ENCODE measurements at regions not wholly inside any gene's neighbourhood (a gene's known extent, or its start where the extent isn't known, plus 50 kb on each side); places are given as distances from the start of the nearest gene placed in this dataset.

DNA sequence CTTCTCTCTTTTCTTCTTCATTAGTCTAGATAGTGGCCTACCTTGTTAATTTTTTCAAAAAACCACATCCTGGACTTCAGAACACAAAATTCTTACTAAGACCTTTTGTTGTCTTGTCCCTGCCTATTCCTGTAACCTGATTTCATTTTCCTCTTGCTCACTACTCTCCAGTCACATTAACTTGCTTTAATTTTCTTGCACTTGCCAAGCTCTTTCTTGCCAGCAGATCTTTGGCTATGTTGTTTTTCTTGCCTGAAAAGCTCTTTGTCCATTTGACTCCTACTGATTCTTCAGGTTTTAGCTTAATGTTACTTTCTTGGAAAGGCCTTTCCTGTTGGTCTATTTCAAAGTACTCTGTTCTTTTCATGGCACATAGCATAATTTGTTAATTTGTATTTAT lies 356.8 kb downstream of the OSTF1 start:
- no peaks in the 10 kb centered on the region for H3F3A ChIP-seq (ENCODE audit: insufficient read depth, low read length, poor library complexity, severe bottlenecking)
- H3K36me3 ChIP-seq (ENCODE audit: insufficient read depth, low read length) = no peaks in the 10 kb centered on the region
- no peaks in the 10 kb centered on the region for H3K9me2 ChIP-seq (ENCODE audit: insufficient read depth, low read length)
- H3K9ac ChIP-seq (ENCODE audit: low read length) = no peak overlapping the region
- no peaks in the 10 kb centered on the region for H3K79me2 ChIP-seq (replicated peaks; ENCODE audit: insufficient read depth, low read length)
- no peak overlapping the region for H3K4me3 ChIP-seq (ENCODE audit: low read length)
- H3K9me3 ChIP-seq (ENCODE audit: low read length) = no peaks in the 10 kb centered on the region
- TF ChIP-seq RAD21 (conservative IDR thresholded peaks at IDR 0.05) = no peak
- TF ChIP-seq POLR2AphosphoS5 (IDR thresholded peaks at IDR 0.05) = no peak
- no peak overlapping the region for H3K27ac ChIP-seq (ENCODE audit: low read length)
- H4K20me1 ChIP-seq (ENCODE audit: insufficient read depth) = no peaks in the 10 kb centered on the region
- no peak overlapping the region for H2AFZ ChIP-seq (ENCODE audit: low read depth, low read length)
- H3K4me2 ChIP-seq (ENCODE audit: low read length) = no peak overlapping the region
- H3K27me3 ChIP-seq (ENCODE audit: insufficient read depth, low read depth, low read length) = no peaks in the 10 kb centered on the region

- H3K27ac ChIP-seq (ENCODE audit: low read length) = no peak overlapping the region
- no peak overlapping the region for H3K4me2 ChIP-seq (ENCODE audit: low read length)
- H3K27me3 ChIP-seq (ENCODE audit: insufficient read depth, low read depth, low read length) = no peaks in the 10 kb centered on the region
- no peak overlapping the region for H2AFZ ChIP-seq (ENCODE audit: low read depth, low read length)
- H3K9ac ChIP-seq (ENCODE audit: low read length) = no peak overlapping the region
- no peaks in the 10 kb centered on the region for H3K36me3 ChIP-seq (ENCODE audit: insufficient read depth, low read length)
- H3K9me3 ChIP-seq (ENCODE audit: low read length) = no peaks in the 10 kb centered on the region
- no peak overlapping the region for H3K4me3 ChIP-seq (ENCODE audit: low read length)
- TF ChIP-seq SMC3 (conservative IDR thresholded peaks at IDR 0.05; ENCODE audit: poor library complexity) (no peak), EP300 (conservative IDR thresholded peaks at IDR 0.05; ENCODE audit: poor library complexity, severe bottlenecking) (no peak), CTCF (IDR thresholded peaks at IDR 0.05; ENCODE audit: poor library complexity, severe bottlenecking) (no peak), EZH2 (IDR thresholded peaks at IDR 0.05; ENCODE audit: borderline replicate concordance, insufficient read depth, low read length, poor library complexity, severe bottlenecking) (no peak)
- H3K79me2 ChIP-seq (replicated peaks; ENCODE audit: insufficient read depth, low read length) = no peaks in the 10 kb centered on the region
- no peaks in the 10 kb centered on the region for H4K20me1 ChIP-seq (ENCODE audit: insufficient read depth)
- H3K9me2 ChIP-seq (ENCODE audit: insufficient read depth, low read length) = no peaks in the 10 kb centered on the region
- H3F3A ChIP-seq (ENCODE audit: insufficient read depth, low read length, poor library complexity, severe bottlenecking) = no peaks in the 10 kb centered on the region
Observed at GRCh38 chr9:75447281-75447680, 359.0 kb downstream of the OSTF1 start.

DNA sequence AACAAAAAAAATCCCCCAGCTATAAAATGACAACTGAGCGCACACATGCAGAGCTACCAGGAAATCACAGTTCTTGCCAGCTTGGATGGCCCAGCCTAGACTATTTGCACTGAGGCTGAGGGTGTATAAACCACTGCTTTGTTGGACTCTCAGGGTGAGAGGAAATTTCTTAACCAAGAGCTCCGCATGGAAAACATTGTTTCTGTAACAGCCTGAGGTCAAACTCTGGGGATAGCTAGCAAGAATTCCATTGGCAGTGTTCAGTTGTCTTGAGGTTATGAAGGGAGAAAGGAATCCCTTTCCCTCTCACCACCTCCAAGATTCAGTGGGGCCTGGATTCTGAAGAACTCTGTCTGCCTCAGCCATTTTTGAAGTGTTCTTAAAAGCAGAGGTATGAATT lies 360.0 kb downstream of the OSTF1 start:
- H3K9me2 ChIP-seq (ENCODE audit: insufficient read depth, low read length) = no peaks in the 10 kb centered on the region
- no peaks in the 10 kb centered on the region for H4K20me1 ChIP-seq (ENCODE audit: insufficient read depth)
- no peak overlapping the region for H2AFZ ChIP-seq (ENCODE audit: low read depth, low read length)
- H3F3A ChIP-seq (ENCODE audit: insufficient read depth, low read length, poor library complexity, severe bottlenecking) = no peaks in the 10 kb centered on the region
- H3K27ac ChIP-seq (ENCODE audit: low read length) = no peak overlapping the region
- no peak for TF ChIP-seq EP300 (conservative IDR thresholded peaks at IDR 0.05; ENCODE audit: poor library complexity, severe bottlenecking)
- TF ChIP-seq RAD21 (conservative IDR thresholded peaks at IDR 0.05) = no peak
- TF ChIP-seq SMC3 (conservative IDR thresholded peaks at IDR 0.05; ENCODE audit: poor library complexity) = no peak
- no peak for TF ChIP-seq MXI1 (conservative IDR thresholded peaks at IDR 0.05; ENCODE audit: poor library complexity, severe bottlenecking)
- TF ChIP-seq CTCF (IDR thresholded peaks at IDR 0.05; ENCODE audit: poor library complexity, severe bottlenecking) = no peak
- no peak for TF ChIP-seq EZH2 (IDR thresholded peaks at IDR 0.05; ENCODE audit: borderline replicate concordance, insufficient read depth, low read length, poor library complexity, severe bottlenecking)
- TF ChIP-seq, protein P1, sequence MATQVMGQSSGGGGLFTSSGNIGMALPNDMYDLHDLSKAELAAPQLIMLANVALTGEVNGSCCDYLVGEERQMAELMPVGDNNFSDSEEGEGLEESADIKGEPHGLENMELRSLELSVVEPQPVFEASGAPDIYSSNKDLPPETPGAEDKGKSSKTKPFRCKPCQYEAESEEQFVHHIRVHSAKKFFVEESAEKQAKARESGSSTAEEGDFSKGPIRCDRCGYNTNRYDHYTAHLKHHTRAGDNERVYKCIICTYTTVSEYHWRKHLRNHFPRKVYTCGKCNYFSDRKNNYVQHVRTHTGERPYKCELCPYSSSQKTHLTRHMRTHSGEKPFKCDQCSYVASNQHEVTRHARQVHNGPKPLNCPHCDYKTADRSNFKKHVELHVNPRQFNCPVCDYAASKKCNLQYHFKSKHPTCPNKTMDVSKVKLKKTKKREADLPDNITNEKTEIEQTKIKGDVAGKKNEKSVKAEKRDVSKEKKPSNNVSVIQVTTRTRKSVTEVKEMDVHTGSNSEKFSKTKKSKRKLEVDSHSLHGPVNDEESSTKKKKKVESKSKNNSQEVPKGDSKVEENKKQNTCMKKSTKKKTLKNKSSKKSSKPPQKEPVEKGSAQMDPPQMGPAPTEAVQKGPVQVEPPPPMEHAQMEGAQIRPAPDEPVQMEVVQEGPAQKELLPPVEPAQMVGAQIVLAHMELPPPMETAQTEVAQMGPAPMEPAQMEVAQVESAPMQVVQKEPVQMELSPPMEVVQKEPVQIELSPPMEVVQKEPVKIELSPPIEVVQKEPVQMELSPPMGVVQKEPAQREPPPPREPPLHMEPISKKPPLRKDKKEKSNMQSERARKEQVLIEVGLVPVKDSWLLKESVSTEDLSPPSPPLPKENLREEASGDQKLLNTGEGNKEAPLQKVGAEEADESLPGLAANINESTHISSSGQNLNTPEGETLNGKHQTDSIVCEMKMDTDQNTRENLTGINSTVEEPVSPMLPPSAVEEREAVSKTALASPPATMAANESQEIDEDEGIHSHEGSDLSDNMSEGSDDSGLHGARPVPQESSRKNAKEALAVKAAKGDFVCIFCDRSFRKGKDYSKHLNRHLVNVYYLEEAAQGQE (IDR thresholded peaks at IDR 0.05; ENCODE audit: borderline replicate concordance) = no peak
- no peak for TF ChIP-seq POLR2AphosphoS5 (IDR thresholded peaks at IDR 0.05)
- TF ChIP-seq TAF1 (IDR thresholded peaks at IDR 0.05; ENCODE audit: low read depth) = no peak
- no peaks in the 10 kb centered on the region for H3K36me3 ChIP-seq (ENCODE audit: insufficient read depth, low read length)
- H3K4me3 ChIP-seq (ENCODE audit: low read length) = no peak overlapping the region
- H3K9ac ChIP-seq (ENCODE audit: low read length) = no peak overlapping the region
- H3K4me2 ChIP-seq (ENCODE audit: low read length) = no peak overlapping the region
- H3K9me3 ChIP-seq (ENCODE audit: low read length) = no peaks in the 10 kb centered on the region
- H3K79me2 ChIP-seq (replicated peaks; ENCODE audit: insufficient read depth, low read length) = no peaks in the 10 kb centered on the region
- H3K27me3 ChIP-seq (ENCODE audit: insufficient read depth, low read depth, low read length) = no peaks in the 10 kb centered on the region
